HG02798 (cell line): ENCODE measurements at regions not wholly inside any gene's neighbourhood (a gene's known extent, or its start where the extent isn't known, plus 50 kb on each side); places are given as distances from the start of the nearest gene placed in this dataset.
A peak's percentile ranks its signal among the peaks of the same experiment; 100 is the strongest.
"Not testable (repeated sequence)": the region's sequence is repeated elsewhere in the genome, so short reads cannot be mapped to it uniquely, and the experiment has no call there.

Experiments
- ATAC-seq: cut with Tn5 transposase; IDR thresholded peaks from one replicate; pipeline ENCODE4 v1.9.1; 2021; ENCODE audit warnings: mild to moderate bottlenecking; ENCODE audit not compliant: unreplicated experiment, poor library complexity

DNA sequence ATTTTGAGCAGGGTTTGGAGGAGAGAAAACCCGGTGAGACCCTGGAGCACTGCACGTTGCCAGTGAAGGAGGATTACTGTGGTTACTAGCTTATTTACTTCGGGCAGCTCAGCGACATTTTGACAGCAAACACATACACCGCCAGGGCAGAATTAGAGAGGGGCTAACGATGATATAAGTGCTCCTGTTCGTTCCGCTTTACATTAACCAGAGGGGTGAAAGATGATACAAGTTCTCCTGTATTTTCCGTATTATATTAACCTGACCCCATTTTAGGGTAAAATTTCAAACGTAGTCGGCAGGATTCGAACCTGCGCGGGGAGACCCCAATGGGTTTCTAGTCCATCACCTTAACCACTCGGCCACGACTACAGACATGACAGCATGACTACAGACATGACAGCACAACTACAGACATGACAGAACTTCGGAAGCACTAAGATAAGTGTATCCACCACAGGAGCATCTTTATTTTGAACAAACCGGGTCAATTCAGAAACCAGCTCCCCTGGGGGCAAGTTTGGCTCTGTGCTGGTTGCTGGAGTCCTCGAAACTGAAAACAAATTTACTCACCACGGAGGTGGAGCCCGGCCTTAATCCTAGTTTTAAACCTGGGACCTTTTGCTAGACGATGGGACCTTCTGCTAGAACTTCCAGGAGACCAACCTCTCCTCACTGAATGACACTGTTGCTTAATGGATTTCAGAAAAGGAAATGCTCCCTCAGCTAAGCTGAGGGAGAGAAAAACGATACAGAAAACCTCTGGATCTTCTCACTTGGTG lies 80.4 kb upstream of the ZNF184 start:
- peak; percentile 61 for ATAC-seq

GRCh38 chr6:27551607-27552006 lies 78.7 kb upstream of the ZNF184 start:
- ATAC-seq: no peak

DNA sequence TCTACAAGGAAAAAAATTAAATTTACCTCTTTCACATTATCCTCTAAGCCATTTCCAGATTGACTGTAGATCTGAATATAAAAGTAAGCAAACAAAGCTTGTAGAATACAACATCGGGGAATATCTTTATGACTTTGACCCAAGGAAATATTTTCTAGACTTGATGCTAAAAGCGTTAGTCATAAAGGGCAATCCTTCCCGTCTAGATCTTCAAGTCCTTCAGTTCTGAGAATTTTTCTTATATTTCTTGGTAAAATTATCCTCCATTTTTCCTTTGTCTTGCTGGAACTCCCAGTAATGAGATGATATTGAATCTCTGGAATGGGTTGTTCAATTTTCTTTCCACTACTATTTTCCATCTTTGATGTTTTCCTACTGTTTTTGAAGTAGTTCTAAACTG lies 77.8 kb upstream of the ZNF184 start:
- no peak for ATAC-seq

- not testable (repeated sequence) for ATAC-seq
Measured at GRCh38 chr6:27549241-27549598, 76.3 kb upstream of the ZNF184 start.

- ATAC-seq: no peak
Measured at GRCh38 chr6:27547157-27548075, 74.5 kb upstream of the ZNF184 start.

DNA sequence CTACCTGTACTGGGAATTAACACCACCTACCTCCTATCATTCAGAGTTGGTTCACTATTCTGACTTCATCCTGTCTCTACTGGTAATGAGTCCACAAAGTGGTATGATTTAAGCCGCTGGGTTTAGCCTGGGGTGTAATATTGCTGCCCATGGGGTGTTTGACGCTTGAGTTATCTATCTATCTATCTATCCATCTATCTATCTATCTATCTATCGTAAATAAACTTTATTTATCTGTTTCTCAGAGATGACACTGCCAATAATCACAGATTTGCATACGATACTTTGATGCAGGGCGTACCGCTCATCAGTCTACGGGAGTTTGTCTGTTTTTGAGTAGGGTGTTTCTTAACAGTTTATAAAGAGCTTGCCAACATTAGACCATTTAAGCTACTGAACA lies 73.6 kb upstream of the ZNF184 start:
- ATAC-seq: no peak

- ATAC-seq: peak; percentile 62
Measured at GRCh38 chr6:27545271-27546046, 72.6 kb upstream of the ZNF184 start.

DNA sequence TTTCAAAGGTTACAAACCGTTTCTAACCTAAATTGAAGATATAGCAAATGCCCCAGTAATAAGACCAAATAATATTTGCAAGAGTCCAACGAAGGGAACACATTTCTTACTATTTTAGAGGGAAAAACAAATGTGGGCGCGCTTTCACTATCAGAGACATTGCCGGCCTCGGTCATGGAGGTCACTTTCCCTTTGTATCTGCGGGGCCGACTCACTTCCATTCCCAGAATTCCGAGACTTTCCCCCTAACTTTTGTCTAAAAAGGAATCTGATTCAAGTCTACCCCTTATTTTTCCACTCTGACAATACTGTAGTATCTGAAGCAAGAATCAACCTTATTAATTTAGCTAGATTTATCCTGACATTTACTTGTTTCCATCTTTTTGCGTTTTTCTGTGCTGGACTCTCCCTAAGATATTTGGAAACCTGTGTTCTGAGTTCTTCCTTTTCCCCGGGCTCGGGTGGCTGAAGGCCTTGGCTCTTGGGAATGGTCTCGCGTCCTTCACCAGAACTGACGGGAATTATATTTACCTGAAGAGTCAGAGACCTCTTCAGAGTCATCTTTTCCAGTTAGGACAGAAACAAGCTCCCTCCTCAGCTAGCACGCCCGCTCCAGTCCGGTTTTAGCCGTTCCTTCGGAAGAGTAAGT lies 71.8 kb upstream of the ZNF184 start:
- no peak for ATAC-seq

- ATAC-seq: not testable (repeated sequence)
Measured at GRCh38 chr6:27544135-27544534, 71.2 kb upstream of the ZNF184 start.

DNA sequence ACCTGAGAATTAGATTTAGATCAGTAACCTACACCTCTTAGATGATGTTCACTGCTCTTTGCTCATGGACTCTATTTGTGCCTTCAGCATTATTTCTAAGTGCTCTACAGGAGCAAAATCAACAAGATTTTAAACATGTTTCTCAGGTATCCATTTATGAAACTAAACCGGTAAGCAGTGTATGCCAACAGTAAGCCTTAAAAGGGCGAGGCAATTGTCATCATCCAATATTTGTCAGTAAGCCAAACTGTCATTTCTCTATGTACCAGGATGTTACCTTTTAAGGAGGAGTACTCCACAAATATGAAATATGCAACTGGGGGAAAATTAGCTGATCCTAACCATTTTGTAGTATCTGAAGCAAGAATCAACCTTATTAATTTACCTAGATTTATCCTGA lies 69.6 kb upstream of the ZNF184 start:
- ATAC-seq: no peak

DNA sequence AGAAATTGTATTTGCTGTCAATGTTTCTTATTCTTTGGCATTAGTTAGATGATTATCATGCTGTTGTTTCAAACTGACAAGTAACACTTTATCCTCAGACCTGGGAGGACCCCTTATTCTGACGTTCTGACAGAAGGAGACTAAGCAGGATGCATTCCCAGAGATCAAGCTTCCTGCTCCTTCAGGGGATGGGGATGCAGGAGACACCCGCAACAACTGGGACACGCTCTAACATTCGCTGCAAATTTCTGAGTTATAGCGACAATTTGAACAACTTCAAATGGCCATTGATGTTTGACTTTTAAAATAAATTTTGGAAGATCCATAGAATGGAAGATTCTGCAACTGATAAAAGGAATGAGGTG lies 69.0 kb upstream of the ZNF184 start:
- no peak for ATAC-seq

- no peak for ATAC-seq
Measured at GRCh38 chr6:27541212-27541932, 68.5 kb upstream of the ZNF184 start.

DNA sequence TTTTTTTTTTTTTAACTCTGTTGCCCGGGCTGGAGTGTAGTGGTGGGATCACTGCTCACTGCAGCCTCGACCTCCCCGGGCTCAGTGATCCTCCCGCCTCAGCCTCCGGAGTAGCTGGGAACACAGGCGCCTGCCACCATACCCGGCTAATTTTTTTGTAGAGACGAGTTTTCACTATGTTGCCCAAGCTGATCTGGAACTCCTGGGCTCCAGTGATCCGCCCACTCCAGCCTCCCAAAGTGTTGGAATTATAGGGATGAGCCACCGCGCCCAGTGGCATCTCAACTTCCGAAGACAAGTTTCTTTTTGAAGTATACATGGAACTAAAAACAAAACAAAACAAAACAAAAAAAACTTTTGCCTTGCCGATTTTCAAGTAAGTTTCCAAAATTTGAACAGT lies 66.6 kb upstream of the ZNF184 start:
- no peak for ATAC-seq

DNA sequence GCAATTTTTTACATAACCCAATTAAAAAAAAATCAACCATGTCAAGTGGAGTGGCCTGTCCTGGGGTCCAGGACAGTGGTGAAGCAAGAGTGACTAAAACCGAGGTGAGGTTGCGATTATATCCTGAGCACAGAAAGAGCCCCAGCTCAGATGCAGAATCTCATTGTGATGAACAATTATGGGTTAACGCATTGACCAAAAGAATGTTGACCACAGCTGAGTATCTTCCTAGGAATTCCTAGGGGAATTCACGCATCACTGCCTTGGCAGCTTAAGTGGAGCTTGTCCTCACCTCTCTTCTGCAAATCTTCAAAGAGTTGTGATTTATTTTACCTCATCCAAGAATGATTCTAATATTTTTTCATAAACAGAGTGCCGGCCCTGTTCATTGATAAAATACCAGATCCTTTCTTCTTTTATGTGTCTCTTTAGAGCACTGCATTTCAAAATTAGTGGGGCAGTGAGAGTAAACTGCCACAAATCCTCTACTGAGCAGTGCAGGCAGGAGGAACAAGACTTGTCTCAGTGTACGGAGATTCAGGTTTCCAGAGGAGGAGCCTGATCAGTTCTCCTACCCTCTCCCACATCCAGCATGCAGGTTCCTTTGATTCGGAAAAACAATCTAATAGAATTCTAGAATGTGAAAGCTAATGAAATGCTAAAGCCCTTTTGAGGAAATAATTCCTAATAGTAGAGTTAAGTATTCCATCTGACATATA lies 60.1 kb upstream of the ZNF184 start:
- no peak for ATAC-seq

DNA sequence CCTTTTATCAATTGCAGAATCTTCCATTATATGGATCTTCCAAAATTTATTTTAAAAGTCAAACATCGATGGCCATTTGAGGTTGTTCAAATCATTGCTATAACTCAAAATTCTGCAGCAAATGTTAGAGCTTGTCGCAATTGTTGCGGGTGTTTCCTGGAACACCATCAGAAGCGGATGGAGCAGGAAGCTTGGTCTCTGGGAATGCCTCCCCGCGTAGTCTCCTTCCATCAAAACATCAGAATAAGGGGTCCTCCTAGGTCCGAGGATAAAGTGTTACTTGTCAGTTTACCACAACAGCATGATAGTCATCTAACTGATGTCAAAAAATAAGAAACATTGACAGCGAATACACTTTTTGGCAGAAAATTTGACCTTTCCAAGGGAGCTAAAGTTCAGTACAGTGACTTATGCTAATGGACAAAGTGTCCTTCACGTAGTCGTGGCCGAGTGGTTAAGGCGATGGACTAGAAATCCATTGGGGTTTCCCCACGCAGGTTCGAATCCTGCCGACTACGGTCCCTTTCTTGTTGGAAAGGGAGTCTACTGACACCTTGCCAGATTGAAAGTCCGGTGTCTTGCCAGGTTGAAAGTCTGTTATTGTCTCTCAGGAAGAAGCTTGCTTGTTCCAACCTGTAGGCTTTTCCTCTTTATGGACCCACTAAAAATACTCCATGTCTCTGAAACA lies 59.0 kb upstream of the ZNF184 start:
- no peak for ATAC-seq

GRCh38 chr6:27529796-27530195 lies 56.9 kb upstream of the ZNF184 start:
- not testable (repeated sequence) for ATAC-seq

DNA sequence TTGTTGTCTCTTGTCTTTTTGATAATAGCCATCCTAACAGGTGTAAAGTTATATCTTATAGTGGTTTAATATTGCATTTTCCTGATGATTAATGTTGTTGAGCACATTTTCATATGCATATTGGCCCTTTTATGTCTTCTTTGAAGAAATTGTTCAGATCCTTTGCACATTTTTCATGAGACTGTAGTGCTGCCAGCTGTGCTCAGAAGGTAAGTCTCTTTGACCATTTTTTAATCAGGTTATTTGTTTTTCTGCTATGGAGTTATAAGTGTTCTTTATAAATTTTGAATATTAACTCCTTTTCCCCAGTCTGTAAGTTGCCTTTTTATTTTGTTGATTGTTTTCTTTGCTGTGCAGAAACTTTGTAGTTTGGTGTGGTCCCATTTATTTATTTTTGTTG lies 55.8 kb upstream of the ZNF184 start:
- no peak for ATAC-seq
